ENCODE measurements at regions not wholly inside any gene's neighbourhood (a gene's known extent, or its start where the extent isn't known, plus 50 kb on each side); places are given as distances from the start of the nearest gene placed in this dataset.

DNA sequence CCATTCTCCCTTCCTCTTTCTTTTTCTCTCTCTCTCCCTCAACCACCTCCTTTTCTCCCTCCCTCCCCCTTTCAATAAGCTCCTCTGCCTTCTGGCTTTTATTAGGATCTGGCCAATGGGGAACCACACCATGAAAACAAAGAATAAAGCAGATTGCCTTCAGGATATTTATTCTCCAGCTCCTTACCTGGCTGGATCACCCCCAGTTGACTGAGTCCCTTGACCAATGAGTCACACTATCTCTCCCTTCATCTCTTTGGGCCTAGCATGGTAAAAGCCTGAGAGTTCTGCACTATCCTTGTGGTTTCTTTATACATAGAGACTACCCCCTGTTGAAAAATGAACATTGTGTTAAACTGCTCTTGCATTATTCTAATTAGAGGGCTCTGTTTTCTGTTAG lies 476.8 kb downstream of the EPHA7 start:
- no peak overlapping the region for H3K4me3 ChIP-seq (ENCODE audit: low read depth, low read length)
- H3K27me3 ChIP-seq (ENCODE audit: control insufficient read depth, insufficient read depth, low read length), result no peaks in the 10 kb centered on the region
- no peak for DNase-seq (ENCODE audit: low read depth, low spot score)
- H3K9me3 ChIP-seq (ENCODE audit: control insufficient read depth, insufficient read depth, low read length), result no peaks in the 10 kb centered on the region
- POLR2A ChIA-PET, result no interaction called here
- CTCF ChIA-PET, result no interaction called here
- no peak overlapping the region for H3K27ac ChIP-seq (ENCODE audit: low read depth, low read length)
- TF ChIP-seq, protein P1, sequence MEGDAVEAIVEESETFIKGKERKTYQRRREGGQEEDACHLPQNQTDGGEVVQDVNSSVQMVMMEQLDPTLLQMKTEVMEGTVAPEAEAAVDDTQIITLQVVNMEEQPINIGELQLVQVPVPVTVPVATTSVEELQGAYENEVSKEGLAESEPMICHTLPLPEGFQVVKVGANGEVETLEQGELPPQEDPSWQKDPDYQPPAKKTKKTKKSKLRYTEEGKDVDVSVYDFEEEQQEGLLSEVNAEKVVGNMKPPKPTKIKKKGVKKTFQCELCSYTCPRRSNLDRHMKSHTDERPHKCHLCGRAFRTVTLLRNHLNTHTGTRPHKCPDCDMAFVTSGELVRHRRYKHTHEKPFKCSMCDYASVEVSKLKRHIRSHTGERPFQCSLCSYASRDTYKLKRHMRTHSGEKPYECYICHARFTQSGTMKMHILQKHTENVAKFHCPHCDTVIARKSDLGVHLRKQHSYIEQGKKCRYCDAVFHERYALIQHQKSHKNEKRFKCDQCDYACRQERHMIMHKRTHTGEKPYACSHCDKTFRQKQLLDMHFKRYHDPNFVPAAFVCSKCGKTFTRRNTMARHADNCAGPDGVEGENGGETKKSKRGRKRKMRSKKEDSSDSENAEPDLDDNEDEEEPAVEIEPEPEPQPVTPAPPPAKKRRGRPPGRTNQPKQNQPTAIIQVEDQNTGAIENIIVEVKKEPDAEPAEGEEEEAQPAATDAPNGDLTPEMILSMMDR (IDR thresholded peaks at IDR 0.05; ENCODE audit: low read depth, low read length), result no peak

DNA sequence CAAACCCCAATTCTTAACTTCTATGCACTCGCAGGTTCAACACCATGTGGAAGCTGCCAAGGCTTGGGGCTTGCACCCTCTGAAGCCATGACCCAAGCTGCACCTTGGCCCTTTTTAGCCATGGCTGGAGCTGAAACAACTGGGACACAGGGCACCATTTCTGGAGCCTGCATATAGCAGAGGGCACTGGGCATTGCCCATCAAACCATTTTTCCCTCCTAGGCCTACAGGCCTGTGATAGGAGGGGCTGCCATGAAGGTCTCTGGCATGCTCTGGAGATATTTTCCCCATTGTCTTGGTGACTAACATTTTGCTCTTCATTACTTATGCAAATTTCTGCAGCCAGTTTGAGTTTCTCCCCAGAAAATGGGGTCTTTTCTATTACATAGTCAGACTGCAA lies 484.7 kb downstream of the EPHA7 start:
- no peak overlapping the region for H3K4me3 ChIP-seq (ENCODE audit: low read depth, low read length)
- no peak for DNase-seq (ENCODE audit: low read depth, low spot score)
- ChIA-PET CTCF (no interaction called here), POLR2A (no interaction called here)
- no peak overlapping the region for H3K27ac ChIP-seq (ENCODE audit: low read depth, low read length)
- no peaks in the 10 kb centered on the region for H3K27me3 ChIP-seq (ENCODE audit: control insufficient read depth, insufficient read depth, low read length)
- H3K9me3 ChIP-seq (ENCODE audit: control insufficient read depth, insufficient read depth, low read length), result no peaks in the 10 kb centered on the region
- TF ChIP-seq, protein P1 (IDR thresholded peaks at IDR 0.05; ENCODE audit: low read depth, low read length), result no peak

DNA sequence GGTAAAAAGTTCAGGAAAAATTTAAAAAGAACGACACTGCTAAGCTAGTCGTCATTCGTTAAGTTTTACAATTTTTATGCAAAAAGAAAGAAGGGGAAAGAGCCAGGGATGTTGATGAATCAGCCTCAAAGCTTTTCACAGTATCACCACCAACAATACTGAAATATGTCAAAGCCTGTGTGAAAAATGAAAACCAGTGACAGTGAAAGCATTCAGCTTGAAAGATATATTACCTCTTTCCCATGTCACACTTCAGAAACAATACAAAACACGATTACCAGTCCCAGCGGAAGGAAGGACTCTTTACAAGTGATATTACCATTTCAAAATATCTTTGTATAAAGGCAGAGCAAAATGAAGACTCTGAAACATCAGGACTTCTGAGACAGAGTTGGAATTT lies 489.2 kb downstream of the EPHA7 start:
- Histone ChIP-seq H3K27me3 (ENCODE audit: control insufficient read depth, insufficient read depth, low read length) (no peaks in the 10 kb centered on the region), H3K27ac (ENCODE audit: low read depth, low read length) (no peak overlapping the region), H3K4me3 (ENCODE audit: low read depth, low read length) (no peak overlapping the region), H3K9me3 (ENCODE audit: control insufficient read depth, insufficient read depth, low read length) (no peaks in the 10 kb centered on the region)
- ChIA-PET CTCF (no interaction called here), POLR2A (no interaction called here)
- DNase-seq (ENCODE audit: low read depth, low spot score), result no peak
- TF ChIP-seq, protein P1 (IDR thresholded peaks at IDR 0.05; ENCODE audit: low read depth, low read length), result no peak

GRCh38 chr6:92922216-92922806 lies 497.0 kb downstream of the EPHA7 start:
- H3K9me3 ChIP-seq (ENCODE audit: control insufficient read depth, insufficient read depth, low read length), result no peaks in the 10 kb centered on the region
- CTCF ChIA-PET, result no interaction called here
- no peak for DNase-seq (ENCODE audit: low read depth, low spot score)
- no peak overlapping the region for H3K4me3 ChIP-seq (ENCODE audit: low read depth, low read length)
- POLR2A ChIA-PET, result interaction anchor here (0.6 kb wide), 1 partner anchor 13 kb away, joined by 3 read pairs; no protein-coding TSS in a partner anchor
- H3K27ac ChIP-seq (ENCODE audit: low read depth, low read length), result no peak overlapping the region
- no peaks in the 10 kb centered on the region for H3K27me3 ChIP-seq (ENCODE audit: control insufficient read depth, insufficient read depth, low read length)
- TF ChIP-seq, protein P1 (IDR thresholded peaks at IDR 0.05; ENCODE audit: low read depth, low read length), result no peak

GRCh38 chr6:92915466-92915865 lies 503.9 kb downstream of the EPHA7 start:
- Histone ChIP-seq H3K4me3 (ENCODE audit: low read depth, low read length) (no peak overlapping the region), H3K27ac (ENCODE audit: low read depth, low read length) (no peak overlapping the region), H3K9me3 (ENCODE audit: control insufficient read depth, insufficient read depth, low read length) (no peaks in the 10 kb centered on the region), H3K27me3 (ENCODE audit: control insufficient read depth, insufficient read depth, low read length) (no peaks in the 10 kb centered on the region)
- TF ChIP-seq, protein P1 (IDR thresholded peaks at IDR 0.05; ENCODE audit: low read depth, low read length), result no peak
- CTCF ChIA-PET, result no interaction called here
- DNase-seq (ENCODE audit: low read depth, low spot score), result no peak
- POLR2A ChIA-PET, result no interaction called here

Data from AG04450 (cell line).